T-helper 22 cell (primary cell): ENCODE measurements at regions not wholly inside any gene's neighbourhood (a gene's known extent, or its start where the extent isn't known, plus 50 kb on each side); places are given as distances from the start of the nearest gene placed in this dataset.

ENCODE experiments used
- DNase-seq: peaks from one replicate; pipeline ENCODE4 v3.0.0-alpha.2; 2020; ENCODE audit warnings: low read depth

DNA sequence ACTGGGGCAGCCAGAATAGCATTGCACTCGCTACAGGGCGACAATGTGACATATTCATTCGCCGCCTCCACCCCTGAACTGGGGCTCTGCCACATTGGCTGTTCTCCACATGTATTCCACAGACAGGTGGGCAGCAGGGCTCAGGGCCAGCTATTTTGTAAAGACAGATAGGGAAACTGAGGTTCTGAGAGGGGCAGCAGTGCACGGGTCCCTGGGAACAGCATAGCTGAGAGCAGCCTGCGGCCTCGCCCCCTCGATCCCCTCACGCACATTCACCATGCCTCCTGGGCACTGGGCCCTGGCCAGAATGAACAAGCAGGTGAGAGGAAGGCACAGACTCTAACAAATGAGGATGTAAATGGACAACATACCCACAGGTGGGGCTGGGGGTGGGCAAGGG is 75.0 kb upstream of the SPATA12 start:
- no peak for DNase-seq

DNA sequence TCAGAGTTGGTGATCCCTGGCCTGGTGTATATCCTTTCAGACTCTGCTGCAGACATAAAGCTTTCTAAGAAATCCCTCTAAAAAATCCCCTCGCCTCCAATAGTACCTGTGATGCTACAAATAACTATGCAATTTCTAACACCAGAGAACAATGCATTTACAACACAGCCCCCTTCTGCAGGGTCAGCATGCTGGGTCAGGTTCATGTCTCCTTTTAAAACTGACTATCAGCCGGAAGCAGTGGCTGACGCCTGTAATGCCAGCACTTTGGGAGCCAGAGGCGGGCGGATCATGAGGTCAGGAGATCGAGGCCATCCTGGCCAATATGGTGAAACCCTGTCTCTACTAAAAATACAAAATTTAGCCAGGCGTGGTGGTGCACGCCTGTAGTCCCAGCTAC is 77.0 kb upstream of the SPATA12 start:
- no peak for DNase-seq

DNA sequence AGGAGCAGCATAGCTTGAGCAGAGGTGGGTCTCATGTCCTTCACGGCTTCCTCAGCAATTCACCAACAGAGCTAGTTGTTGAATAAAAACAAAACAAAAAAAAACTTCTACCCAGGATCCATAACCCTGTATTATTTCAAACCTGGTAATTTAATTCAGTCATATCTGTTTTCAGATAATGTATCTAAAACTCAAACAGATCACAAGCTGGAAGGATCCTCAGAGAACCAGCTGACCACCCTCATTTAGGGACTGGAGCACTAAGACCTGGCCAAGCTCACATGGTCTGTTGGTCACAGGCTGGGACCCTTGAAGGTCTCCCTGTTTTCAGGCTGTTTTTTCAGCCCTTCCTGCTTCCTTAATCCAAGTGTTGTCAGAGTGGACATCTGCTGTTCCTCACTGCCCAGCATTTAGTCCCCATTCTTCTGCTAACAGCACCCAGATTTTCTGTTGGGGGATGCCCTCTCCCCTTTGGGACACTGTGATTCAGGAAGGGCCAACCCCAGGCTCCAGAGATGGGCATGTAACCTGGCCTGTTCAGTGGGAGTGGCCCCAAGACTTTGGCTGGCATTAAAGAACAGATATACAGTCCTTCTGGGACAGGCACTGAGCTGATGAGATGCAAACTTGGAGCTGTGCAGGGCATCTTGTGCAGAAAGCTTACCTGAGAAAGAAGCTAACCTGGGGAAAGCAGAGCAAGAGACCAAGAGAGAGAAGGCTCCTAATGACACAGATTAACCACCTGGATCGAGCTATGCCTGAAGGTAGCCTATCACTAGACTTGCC is 78.8 kb upstream of the SPATA12 start:
- DNase-seq: no peak

DNA sequence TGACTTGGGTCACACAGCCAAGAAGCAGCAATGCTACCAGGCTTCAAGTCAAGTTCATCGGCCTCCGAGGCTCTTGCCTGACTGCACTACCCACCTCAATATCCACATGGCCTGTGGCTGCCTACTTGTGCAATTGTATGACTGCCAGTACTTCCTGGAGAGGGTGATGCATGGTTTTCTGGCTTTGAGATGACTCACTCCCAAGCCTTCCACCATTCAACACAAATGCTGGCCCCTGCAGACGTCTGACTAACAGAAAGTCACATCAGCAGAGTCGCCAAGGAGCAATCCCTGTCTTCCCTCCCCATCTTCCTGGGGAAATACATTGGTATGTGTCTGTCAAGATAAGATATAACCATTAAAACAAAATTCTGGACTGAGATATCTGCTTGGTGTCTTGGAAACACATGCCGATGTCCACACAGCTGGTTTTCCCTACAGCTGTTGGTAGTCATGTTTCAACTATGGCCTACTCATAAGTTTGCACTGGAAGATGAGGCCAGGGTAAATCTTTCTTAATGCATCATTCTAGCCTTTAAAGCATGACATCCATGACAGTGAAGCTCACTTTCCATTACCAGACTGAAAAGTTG is 79.6 kb upstream of the SPATA12 start:
- DNase-seq: no peak

DNA sequence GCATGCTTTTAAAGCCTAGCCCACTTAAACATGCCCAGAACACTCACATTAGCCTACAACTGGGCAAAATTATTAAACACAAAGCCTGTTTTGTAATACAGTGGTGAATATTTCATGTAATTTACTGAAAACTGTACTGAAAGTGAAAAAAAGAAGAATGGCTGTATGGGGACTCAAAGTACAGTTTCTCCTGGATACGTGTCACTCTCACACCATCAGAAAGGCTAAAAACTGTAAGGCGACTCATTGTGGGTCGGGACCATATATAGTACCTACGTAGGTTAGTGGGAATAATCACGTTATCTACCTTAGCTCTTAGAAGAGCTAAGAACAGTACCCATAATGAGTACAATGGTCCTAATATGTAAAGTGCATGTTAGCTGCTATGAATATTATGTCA is 80.2 kb upstream of the SPATA12 start:
- DNase-seq: no peak

DNA sequence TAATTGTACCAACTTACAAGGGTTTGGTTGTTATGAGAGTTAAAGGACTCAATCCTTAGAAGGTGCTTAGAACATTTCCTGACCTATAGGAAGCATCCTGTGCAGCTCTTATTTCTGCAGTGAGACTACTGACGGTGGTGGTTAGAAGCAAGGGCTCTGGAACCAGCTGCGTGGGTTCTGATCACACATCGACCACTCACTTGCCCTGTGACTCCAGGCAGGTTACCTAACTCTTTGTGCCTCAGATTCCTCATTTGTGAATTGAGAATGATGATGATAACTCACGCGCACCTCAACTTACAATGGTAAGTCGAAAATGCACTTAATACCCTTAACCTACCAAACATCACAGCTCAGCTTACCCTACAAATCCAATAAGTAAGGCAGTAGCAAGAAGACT is 80.7 kb upstream of the SPATA12 start:
- DNase-seq: no peak

DNA sequence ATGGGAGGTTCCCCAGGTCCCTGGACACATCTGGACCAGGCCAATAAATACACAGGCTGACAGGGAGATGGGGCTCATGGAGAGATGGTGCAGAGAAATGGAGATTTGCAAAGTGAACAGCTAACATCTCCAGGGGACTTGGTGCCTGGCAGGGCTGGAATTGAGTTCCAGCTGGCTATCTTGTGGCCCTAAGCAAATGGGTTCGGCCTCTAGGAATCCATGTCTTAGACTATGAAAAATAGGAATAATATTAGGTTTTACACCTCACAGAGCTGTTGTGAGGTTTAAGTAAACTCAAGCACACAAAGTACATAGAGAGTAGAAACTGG is 82.9 kb upstream of the SPATA12 start:
- no peak for DNase-seq

DNA sequence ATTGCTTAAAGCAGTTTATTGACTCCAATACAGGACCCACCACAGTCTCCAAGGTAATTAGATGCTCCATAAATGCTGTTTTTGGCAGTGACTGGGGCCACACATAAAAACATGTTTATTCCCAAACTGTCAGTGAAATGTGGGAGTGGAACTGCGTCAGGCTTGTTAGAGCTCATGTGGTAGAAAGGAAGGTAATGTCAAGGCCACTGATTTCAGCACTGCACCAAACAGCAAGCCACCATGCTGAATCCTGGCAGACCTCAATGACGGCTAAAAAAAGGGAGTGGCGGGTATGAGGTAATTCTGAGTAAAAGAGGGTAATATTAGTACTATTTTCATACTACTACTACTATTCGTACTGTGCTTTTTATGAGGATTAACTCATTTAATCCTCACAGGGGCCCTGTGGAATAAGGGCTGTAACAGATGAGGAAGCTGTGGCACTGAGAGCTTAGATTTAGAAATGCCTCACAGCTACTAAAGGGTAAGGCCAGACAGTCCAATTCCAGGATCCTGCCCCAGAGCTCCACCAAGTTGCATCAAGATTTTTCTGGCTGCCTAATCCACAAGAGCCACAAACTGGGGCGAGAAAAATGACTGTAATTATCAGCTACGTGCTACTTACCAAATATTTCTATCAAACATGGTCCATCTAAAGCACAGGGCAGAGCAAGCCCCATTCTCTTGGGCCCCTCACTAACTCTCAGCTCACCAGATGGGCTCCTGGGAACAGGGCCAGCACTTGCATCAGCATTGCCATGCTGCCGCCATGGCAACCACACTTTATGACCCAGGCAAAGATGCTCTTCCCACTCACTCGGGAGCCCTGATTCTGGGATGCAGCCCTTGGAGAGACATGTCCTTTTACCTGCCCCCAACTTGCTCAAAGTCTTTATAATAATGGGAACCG is 83.6 kb upstream of the SPATA12 start:
- no peak for DNase-seq

DNA sequence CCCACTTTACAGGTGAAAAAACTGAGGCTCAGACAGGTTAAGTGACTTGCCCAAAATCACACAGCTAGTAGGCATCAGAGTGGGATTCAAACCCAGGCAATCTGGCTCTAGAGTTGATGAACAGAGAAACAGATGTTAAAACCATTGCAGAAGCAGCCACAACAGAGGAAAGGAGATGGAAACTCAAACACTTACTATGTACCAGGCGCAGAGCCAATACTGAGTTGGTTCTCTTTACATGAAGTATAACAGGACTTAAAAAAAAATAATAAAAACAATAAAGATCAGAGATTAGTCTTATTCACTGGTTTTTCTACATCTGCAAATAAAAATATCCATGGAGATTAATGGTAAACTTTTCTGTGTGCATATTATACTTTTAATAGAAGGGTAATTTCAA is 84.9 kb upstream of the SPATA12 start:
- DNase-seq: no peak

DNA sequence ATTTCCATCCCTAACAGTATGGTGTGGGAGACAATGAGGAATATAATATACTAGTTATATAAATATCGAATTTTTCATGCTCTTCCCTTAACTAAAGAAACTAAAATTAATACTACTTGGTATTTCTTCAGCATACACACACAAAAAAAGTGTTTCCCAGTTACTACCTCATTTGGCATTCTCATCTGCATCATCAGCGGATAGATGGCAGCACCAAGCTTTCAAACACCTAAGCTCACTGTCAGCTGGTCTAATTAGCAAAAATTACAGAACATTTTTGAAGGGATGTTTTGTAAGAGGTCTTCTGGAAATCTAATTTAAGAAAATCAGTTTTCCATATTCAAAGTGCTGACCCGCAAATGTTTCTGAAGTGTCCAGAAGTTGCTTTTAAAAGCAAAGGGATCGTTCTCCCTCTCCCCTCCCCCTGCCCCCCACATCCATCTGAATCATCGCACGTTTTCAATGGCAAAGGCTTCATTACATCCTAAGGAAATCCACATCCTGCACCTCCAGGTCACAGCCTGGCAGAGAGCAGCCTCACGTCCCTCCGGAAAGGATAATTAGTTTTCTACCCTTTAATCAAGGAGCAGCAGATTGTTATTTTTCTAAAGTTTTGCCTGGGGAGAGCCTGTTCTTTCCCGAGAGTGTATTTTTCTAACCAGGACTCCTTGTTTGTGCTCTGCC is 86.1 kb upstream of the SPATA12 start:
- no peak for DNase-seq

DNA sequence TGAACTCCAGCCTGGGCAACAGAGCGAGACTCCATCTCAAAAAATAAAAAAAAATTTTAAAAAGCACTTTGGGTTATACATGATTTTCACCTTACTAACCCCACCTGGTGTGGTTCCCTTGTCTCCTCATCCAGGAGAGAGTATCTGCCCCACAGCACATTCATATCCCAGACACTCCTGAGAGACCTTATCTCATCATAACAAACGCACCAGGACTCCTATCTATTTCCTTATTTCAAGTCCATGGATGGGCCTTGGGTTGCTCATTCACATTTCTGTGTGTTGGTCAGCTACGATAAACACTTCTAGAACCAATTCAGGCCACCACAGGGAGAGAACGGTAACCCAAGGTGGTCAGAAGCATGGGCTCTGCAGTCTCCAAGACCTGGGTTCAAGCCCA is 88.6 kb upstream of the SPATA12 start:
- DNase-seq: no peak

DNA sequence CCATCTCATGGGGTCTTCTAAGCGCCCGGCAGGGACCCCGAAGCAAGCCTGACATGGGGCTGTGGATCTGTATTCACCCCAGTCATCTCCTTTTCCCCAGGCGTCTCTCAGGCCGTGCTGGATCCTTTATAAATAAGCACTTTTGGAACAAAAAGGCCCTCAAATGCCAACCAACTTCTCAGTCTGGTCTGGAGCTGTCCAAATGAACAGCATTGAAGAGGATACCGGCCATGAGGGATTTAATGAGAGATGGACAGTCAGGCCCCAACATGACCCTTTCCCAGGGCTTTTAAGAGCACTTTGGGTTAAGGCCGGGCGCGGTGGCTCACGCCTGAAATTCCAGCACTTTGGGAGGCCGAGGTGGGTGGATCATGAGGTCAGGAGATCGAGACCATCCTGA is 89.2 kb upstream of the SPATA12 start:
- DNase-seq: no peak

DNA sequence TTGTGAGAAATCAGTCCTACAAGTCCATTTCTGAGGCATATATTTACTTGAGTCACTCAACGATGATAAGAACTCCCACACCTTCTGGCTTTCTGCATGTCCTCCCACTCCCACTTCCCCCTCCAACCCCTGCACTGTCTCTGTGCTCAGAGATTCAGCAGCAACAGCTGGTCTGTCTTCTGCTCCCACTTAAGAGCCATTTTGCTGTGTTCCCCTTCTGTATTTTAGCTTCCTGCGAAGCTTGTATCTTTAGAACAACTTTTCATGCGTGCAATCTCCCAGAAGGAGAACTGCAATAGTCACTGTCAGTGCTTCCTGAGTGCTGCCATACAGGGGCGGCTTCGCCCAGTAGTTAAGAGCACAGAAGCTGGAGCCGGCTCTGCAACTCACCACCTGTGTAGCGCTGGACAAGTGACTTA is 90.0 kb upstream of the SPATA12 start:
- DNase-seq: no peak

DNA sequence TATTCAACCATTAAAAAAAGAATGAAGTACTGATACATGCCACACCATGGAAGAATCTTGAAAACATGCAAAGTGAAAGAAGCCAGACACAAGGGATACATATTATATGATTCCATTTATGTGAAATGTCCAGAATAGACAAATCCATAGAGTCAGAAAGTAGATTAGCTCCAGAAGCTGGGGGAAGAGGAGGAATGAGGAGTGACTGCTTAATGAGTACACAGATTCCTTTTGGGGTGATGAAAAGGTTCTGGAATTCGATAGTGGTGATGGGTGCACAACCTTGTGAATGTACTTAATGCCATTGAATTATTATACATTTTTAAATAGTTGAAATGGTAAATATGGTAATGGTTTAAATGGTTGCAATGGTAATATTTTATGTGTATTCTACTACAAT is 90.6 kb upstream of the SPATA12 start:
- no peak for DNase-seq

DNA sequence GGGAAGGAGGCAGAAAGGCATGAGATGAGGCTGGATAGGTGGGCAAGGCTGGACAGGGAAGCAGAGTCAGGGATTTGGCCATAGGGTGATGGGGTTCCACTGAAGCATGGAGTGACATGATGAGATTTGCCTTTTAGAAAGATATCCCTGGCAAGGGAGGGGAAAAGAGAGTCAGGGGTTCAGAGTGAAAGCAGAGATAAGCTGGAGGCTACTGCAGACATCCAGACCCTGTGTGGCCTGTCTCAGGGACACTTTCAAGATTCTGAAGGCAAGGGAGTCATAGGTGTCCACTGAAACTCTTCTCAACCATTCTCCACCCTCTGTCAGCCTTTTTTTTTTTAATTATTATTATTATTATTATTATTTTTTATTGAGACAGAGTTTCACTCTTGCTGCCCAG is 94.0 kb upstream of the SPATA12 start:
- no peak for DNase-seq

DNA sequence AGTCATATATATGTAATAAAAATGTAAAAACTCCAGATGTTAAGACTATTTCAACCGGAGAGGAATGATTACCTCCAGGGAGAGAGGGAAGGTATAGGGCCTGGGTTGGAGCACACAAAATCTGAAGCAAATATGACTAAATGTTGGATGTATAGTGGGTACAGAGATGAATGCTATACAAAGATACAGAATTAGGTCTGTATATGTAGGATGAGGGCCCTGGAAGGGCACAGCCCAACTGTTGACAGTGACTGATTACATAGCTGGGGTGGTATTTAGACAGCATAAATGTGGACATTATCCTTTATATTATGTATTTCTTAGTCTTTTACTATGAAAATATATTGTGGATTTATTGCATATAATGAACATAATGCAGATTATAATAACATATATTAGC is 94.4 kb upstream of the SPATA12 start:
- no peak for DNase-seq

DNA sequence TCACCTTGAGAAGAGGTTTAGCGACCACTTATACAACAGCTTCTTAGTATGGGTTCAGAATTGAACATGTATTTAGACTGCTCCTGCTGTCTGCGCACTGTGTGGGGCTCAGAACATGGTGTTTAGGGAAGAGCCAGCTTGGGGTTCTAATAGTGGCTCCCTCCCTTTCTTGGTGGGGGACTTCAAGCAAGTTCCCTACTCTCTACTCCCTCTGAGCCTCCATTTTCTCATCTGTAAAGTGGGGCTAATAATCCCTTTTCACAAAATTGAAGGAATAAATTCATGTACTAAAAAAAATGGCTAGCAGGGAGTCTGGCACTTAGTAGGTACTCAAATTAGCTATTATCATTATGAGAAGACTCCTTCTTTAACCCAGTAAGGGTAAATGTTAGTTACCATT is 97.5 kb upstream of the SPATA12 start:
- DNase-seq: no peak

DNA sequence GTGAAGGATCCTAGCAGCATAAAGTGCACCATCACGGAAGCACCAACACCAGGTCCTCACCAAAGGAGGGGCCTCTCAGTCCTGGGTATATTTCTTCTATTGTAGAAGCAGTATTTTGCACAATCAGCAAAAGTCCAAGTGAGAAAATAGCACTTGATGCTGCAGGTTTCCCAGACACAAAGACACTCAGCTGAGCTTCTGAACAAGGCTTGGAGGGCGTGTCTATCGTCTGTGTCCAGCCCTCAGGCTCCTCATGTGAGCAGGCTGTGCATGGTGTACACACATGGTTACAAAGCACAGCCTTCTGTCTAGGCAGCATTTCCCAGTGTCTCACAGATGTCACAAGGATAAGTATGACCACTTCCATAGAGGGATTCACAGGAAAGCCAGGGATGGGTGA is 98.3 kb upstream of the SPATA12 start:
- DNase-seq: no peak

DNA sequence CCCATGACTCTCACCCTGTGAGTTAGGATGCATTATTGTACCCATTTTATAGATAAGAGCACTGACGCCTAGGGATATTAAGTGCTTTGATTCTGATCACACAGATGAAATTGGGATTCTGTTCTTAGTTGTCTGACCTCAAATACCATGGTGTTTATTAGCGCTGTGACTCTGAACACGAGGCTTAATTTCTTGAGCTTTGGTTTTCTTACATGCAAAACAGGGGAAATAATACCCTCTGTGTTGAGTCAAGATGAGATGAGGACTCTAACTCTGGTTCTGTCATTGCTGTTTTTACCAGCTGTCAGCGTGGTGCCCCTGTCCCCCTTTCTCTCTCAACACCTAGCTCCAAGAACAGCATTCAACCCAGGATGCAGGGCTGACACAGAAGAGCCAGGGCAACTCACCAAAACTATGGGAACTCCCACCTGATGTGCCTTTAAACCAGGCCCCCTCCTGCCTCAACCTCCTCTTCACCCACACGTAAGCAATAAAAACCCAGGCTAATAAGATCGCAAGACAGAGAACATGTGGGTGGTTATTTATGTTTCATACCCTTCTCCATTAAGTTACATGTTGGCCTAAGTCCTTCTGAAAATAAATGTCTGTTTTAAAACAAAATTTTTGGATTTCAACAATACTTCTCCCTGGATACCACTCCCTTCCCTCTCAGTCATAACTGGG is 100.1 kb upstream of the SPATA12 start:
- DNase-seq: no peak

DNA sequence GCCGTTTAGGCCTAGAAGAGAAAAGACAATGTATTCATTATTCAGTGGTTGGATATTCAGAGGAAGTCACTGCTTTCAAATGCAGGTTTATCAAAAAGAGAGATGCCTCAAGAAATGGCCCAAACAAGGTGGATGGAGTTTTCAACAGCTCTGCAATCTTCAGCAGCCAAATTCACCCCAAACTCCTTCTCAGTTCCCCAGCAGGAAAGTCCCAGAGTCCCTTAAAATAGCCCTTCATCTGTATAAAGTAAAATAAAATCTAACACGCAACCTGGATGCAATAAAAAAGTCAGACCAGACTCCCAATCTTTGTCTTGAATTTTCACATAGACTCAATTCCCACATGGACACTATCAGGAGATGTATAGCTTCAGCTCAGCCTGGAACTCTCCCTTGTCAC is 101.6 kb upstream of the SPATA12 start:
- no peak for DNase-seq

DNA sequence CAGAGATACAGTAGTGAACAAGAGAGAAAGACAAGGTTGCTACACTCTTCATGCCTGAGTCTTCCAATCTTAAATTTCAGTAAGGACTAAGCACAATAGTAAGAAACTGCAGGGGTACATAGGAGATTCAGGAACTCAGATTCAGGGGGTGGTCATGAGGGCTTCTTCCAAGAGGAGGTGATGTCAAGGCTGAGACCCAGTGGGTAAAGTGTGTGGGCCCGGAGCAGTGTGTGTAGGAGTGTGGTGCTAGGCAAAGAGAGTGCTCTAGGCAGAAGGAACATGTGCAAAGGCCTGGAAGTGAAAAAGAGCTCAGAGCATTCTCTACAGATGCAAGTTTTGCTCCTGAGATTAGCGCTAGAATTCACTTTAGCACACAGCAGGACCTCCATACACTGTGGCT is 102.9 kb upstream of the SPATA12 start:
- no peak for DNase-seq

DNA sequence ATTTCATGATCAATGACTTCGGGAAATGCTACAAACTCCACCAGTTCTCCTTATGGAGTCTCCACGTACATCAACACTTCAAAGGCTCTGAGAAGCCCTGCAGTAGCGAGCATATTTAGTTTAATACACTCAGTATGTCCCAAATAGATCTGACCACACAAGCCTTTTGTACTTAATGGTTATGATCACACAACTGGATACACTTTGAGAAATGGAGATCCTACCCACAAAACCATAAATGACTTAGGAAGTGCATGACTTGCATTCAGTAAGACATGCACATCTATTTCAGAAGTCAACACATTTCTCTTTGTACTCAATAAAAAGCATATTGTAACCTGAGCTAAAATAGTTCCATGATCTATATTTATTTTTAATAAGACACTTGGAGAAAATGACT is 103.6 kb upstream of the SPATA12 start:
- no peak for DNase-seq
